ENCODE measurements at regions not wholly inside any gene's neighbourhood (a gene's known extent, or its start where the extent isn't known, plus 50 kb on each side); places are given as distances from the start of the nearest gene placed in this dataset.

DNA sequence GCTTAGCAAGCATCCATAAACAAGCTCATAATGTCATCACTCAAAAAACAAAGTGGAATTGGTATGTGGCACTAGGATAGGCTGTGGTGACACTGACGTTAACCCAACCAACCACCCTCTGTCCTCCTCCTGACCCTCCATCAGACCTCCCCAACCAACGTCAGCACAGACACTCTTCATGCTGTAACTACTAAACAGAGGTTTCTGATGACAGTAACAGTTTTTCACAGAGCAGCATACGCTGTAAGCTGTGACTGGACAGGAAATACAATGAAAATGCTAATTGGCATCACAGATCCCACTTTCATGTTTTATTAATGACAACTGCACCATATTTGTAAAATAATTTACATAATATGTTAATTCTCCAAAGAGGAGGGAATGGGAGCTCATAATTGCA is 238.0 kb downstream of the IRS2 start:
- DNase-seq (ENCODE audit: low read depth, low spot score), result no peak
- TF ChIP-seq, protein P1, sequence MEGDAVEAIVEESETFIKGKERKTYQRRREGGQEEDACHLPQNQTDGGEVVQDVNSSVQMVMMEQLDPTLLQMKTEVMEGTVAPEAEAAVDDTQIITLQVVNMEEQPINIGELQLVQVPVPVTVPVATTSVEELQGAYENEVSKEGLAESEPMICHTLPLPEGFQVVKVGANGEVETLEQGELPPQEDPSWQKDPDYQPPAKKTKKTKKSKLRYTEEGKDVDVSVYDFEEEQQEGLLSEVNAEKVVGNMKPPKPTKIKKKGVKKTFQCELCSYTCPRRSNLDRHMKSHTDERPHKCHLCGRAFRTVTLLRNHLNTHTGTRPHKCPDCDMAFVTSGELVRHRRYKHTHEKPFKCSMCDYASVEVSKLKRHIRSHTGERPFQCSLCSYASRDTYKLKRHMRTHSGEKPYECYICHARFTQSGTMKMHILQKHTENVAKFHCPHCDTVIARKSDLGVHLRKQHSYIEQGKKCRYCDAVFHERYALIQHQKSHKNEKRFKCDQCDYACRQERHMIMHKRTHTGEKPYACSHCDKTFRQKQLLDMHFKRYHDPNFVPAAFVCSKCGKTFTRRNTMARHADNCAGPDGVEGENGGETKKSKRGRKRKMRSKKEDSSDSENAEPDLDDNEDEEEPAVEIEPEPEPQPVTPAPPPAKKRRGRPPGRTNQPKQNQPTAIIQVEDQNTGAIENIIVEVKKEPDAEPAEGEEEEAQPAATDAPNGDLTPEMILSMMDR (conservative IDR thresholded peaks at IDR 0.05), result no peak
- no peaks in the 10 kb centered on the region for H3K9me3 Mint-ChIP-seq
- peaks cover 43% of the 10 kb centered on the region for H3K4me1 Mint-ChIP-seq
- no peaks in the 10 kb centered on the region for H3K27me3 Mint-ChIP-seq (ENCODE audit: low read depth)
- H3K36me3 Mint-ChIP-seq (ENCODE audit: low read depth), result no peaks in the 10 kb centered on the region
- H3K27ac Mint-ChIP-seq (ENCODE audit: unreplicated experiment), result no peak overlapping the region
- H3K4me3 Mint-ChIP-seq, result no peak overlapping the region

DNA sequence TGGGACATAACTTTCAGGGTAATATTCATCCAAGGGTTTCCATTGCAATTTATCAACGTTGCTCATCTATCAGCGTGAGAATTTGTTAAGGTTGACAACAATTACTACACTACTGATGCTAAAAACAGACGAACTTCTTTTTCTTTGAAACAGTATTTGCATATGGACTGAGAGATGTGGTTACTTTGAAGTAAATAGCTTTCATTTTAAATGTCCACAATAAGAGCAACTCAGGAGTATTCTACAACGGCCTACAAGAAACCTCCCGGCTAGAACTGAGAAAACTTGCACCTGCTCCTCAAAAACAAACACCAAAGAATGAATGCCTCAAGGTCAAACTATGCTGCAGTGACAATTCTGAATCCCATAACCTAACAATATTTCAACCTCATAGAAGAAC is 238.4 kb downstream of the IRS2 start:
- H3K4me1 Mint-ChIP-seq, result peaks cover 43% of the 10 kb centered on the region
- TF ChIP-seq, protein P1 (conservative IDR thresholded peaks at IDR 0.05), result no peak
- no peak overlapping the region for H3K4me3 Mint-ChIP-seq

DNA sequence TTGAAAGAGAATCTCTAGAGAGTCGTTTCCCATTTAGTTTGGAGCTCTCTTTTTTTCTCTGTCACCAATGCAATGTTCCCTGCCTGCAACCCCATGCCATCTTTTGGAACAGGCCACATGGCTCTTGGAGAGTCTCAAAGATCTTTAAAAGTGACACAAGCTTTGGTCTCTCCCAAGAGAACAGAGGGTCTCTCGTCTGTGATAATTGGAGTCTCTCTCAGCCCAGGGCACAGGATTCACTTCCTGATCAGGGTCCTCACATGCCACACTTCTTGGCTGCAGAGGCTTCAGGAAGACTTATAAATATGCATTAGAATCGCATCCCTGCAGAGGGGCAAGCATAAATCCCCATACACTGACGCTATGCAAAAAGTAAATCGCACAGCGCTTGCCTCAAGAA is 240.5 kb downstream of the IRS2 start:
- DNase-seq (ENCODE audit: low read depth, low spot score), result peak; percentile 6
- no peaks in the 10 kb centered on the region for H3K27me3 Mint-ChIP-seq (ENCODE audit: low read depth)
- H3K27ac Mint-ChIP-seq (ENCODE audit: unreplicated experiment), result peak overlapping the region; percentile 63
- peak overlapping the region; percentile 27 for H3K4me3 Mint-ChIP-seq
- TF ChIP-seq, protein P1 (conservative IDR thresholded peaks at IDR 0.05), result no peak
- peaks cover 43% of the 10 kb centered on the region for H3K4me1 Mint-ChIP-seq
- H3K36me3 Mint-ChIP-seq (ENCODE audit: low read depth), result no peaks in the 10 kb centered on the region
- H3K9me3 Mint-ChIP-seq, result no peaks in the 10 kb centered on the region

More for the DNA sequence above, 238.4 kb downstream of the IRS2 start:
- DNase-seq (ENCODE audit: low read depth, low spot score), result no peak
- no peaks in the 10 kb centered on the region for H3K36me3 Mint-ChIP-seq (ENCODE audit: low read depth)
- H3K27ac Mint-ChIP-seq (ENCODE audit: unreplicated experiment), result no peak overlapping the region
- no peaks in the 10 kb centered on the region for H3K9me3 Mint-ChIP-seq
- no peaks in the 10 kb centered on the region for H3K27me3 Mint-ChIP-seq (ENCODE audit: low read depth)

DNA sequence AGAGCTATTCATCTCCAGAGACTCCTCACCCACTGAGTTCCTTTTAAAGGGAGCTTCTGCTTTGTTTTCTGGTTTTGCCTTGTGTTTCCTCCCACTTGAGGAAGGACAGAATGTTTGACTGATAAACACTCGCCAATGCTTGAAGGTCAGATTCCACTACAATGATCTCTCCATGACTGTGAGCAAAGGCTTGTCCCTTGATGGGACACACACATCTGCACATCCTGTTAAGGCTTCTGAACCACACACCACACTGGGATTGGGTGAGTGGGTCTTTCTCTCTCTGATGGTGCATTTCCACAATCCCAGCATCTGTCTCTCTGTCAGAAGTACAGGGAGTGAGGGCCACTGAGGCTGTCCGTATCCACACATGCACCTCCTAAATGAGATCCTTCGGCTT is 245.3 kb downstream of the IRS2 start:
- Mint-ChIP-seq H3K4me3 (no peak overlapping the region), H3K9me3 (no peaks in the 10 kb centered on the region), H3K36me3 (ENCODE audit: low read depth) (no peaks in the 10 kb centered on the region), H3K27me3 (ENCODE audit: low read depth) (no peaks in the 10 kb centered on the region), H3K27ac (ENCODE audit: unreplicated experiment) (no peak overlapping the region), H3K4me1 (peaks cover 19% of the 10 kb centered on the region)
- no peak for DNase-seq (ENCODE audit: low read depth, low spot score)
- TF ChIP-seq, protein P1 (conservative IDR thresholded peaks at IDR 0.05), result no peak

DNA sequence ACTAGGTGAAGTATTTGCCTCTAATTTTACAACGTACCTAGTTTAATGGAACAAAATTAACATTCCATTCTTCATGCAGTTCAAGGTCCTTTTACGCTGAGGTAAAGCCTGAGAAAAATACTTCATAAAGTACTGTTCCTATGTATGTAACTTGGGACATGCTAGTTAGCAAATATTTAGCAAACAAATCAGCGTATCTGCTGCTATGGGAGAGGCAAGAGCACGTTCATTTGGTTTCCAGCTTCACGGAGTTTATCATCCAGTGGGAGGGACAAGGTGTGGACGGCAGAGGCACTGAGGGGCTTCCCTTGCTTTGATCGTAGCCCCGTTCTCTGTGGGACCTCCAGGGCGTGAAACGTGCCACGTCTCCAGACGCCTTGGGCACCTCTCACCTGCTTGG is 248.8 kb downstream of the IRS2 start:
- Mint-ChIP-seq H3K9me3 (no peaks in the 10 kb centered on the region), H3K4me1 (no peaks in the 10 kb centered on the region), H3K27me3 (ENCODE audit: low read depth) (no peaks in the 10 kb centered on the region), H3K4me3 (no peak overlapping the region), H3K36me3 (ENCODE audit: low read depth) (no peaks in the 10 kb centered on the region), H3K27ac (ENCODE audit: unreplicated experiment) (no peak overlapping the region)
- TF ChIP-seq, protein P1 (conservative IDR thresholded peaks at IDR 0.05), result no peak
- DNase-seq (ENCODE audit: low read depth, low spot score), result no peak

DNA sequence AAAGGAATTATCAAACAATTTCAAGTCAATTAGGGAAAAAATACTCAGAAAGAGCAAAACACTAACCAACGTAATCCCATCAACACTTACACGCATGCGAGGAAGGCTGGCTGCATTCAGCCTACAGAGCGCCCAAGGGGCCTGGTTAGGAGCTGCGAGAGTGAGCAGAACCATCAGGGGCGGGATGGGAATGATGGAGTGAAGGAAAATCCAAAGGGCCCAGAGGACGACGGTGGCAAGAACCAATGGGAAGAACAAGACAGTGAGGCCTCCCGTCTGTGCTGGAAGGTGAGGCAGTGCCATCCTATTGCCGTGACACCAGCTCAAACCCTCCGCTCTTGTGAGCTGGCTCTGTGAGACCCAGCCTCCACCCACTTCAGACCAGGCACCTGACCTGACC is 253.0 kb downstream of the IRS2 start:
- DNase-seq (ENCODE audit: low read depth, low spot score), result no peak
- no peaks in the 10 kb centered on the region for H3K27me3 Mint-ChIP-seq (ENCODE audit: low read depth)
- TF ChIP-seq, protein P1 (conservative IDR thresholded peaks at IDR 0.05), result no peak
- H3K36me3 Mint-ChIP-seq (ENCODE audit: low read depth), result no peaks in the 10 kb centered on the region
- H3K27ac Mint-ChIP-seq (ENCODE audit: unreplicated experiment), result no peak overlapping the region
- H3K9me3 Mint-ChIP-seq, result no peaks in the 10 kb centered on the region
- H3K4me1 Mint-ChIP-seq, result no peaks in the 10 kb centered on the region
- H3K4me3 Mint-ChIP-seq, result no peak overlapping the region

Measured in neural crest cell (in vitro differentiated cells).